Activated naive CD8-positive, alpha-beta T cell treated with anti-CD3 and anti-CD28 coated beads, Interleukin-2, amount 10 ng/mL, durations not matched to agents 7 days and 5 days (primary cell): ENCODE measurements at regions not wholly inside any gene's neighbourhood (a gene's known extent, or its start where the extent isn't known, plus 50 kb on each side); places are given as distances from the start of the nearest gene placed in this dataset.

Experiments used
- ATAC-seq: fragments of 150-1000 bp; cut with Tn5 transposase; one replicate; pipeline ENCODE4 v1.10.0; 2021; ENCODE audit warnings: low read depth, moderate library complexity
- POLR2A ChIA-PET: fragments of 350-600 bp; sonication (Branson Sonifier 250); formaldehyde crosslinking; loops from one replicate; lab custom pipeline; 2021; ENCODE audit warnings: antibody characterized with exemption; lab: Charles Lee
- DNase-seq: peaks from one replicate; pipeline ENCODE4 v3.0.0; 2021
- H3K27ac Mint-ChIP-seq: one replicate; pipeline ENCODE4 v1.8.0; 2022; ENCODE audit warnings: mild to moderate bottlenecking, mixed read lengths
- H3K27me3 Mint-ChIP-seq: one replicate; pipeline ENCODE4 v1.8.0; 2022; ENCODE audit warnings: mild to moderate bottlenecking, moderate library complexity, mixed read lengths
- H3K36me3 Mint-ChIP-seq: one replicate; pipeline ENCODE4 v1.8.0; 2021; ENCODE audit warnings: mild to moderate bottlenecking, mixed read lengths
- H3K4me1 Mint-ChIP-seq: one replicate; pipeline ENCODE4 v1.8.0; 2021; ENCODE audit warnings: mixed read lengths
- H3K4me3 Mint-ChIP-seq: one replicate; pipeline ENCODE4 v1.8.0; 2022; ENCODE audit warnings: mild to moderate bottlenecking, moderate library complexity, mixed read lengths
- H3K9me3 Mint-ChIP-seq: one replicate; pipeline ENCODE4 v1.8.0; 2021; ENCODE audit warnings: mixed read lengths

- Mint-ChIP-seq H3K36me3 (no peaks in the 10 kb centered on the region), H3K27me3 (peaks cover 13% of the 10 kb centered on the region), H3K9me3 (peaks cover 13% of the 10 kb centered on the region), H3K4me1 (no peaks in the 10 kb centered on the region), H3K4me3 (no peak overlapping the region), H3K27ac (no peak overlapping the region)
- ATAC-seq (no peak), DNase-seq (no peak)
- POLR2A ChIA-PET = no interaction called here
Measured at GRCh38 chr15:91670108-91670507, 183.4 kb upstream of the SLCO3A1 start.

DNA sequence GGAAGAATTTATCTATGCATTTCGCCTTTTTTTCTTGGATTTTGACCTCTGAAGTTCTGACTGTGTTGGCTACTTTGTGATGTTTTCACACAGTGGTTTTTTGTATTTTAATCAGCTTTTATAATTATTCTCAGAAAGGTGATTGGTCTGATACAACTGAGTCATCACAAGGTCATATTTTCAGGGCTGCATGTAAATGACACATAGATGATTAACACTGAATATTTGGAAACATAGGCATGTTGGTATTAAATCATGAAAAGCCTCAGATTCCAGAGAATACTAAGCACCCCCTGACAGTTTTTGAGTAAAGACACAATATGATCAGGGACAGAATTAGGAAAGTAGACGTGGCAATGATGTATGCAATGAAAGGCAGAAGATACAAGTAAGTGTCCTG is 175.5 kb upstream of the SLCO3A1 start:
- Mint-ChIP-seq H3K27ac (no peak overlapping the region), H3K4me3 (no peak overlapping the region), H3K4me1 (no peaks in the 10 kb centered on the region), H3K27me3 (peaks cover 65% of the 10 kb centered on the region), H3K9me3 (peaks cover 13% of the 10 kb centered on the region), H3K36me3 (no peaks in the 10 kb centered on the region)
- no peak for DNase-seq
- no peak for ATAC-seq
- POLR2A ChIA-PET = no interaction called here

- H3K27ac Mint-ChIP-seq = no peak overlapping the region
Measured at GRCh38 chr15:91679447-91679846, 174.1 kb upstream of the SLCO3A1 start.

DNA sequence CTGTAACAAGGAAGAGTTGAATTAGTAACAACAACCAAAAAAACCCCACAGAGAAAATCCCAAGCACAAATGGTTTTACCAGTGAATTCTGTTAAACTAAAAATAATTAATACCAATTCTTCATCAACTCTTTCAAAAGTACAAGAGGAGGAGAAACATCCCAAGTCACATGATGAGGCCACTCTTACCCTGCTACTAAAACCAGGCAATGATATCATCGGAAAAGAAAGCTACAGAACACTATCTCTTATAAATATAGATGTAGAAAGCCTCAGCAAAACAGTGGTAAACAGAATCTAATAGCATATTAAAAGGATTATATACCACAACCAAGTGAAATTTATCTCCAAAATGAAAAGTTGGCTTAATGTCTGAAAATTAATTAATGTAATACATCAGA is 168.1 kb upstream of the SLCO3A1 start:
- H3K27ac Mint-ChIP-seq = no peak overlapping the region
- ATAC-seq = no peak
- H3K27me3 Mint-ChIP-seq = peaks cover 58% of the 10 kb centered on the region

More at GRCh38 chr15:91679447-91679846, 174.1 kb upstream of the SLCO3A1 start:
- Mint-ChIP-seq H3K9me3 (peaks cover 8% of the 10 kb centered on the region), H3K4me3 (no peak overlapping the region), H3K36me3 (no peaks in the 10 kb centered on the region), H3K4me1 (no peaks in the 10 kb centered on the region), H3K27me3 (peaks cover 68% of the 10 kb centered on the region)
- no peak for ATAC-seq
- DNase-seq = no peak
- POLR2A ChIA-PET = no interaction called here

GRCh38 chr15:91688811-91689210 is 164.7 kb upstream of the SLCO3A1 start:
- Mint-ChIP-seq H3K4me3 (no peak overlapping the region), H3K27me3 (peaks cover 34% of the 10 kb centered on the region), H3K9me3 (no peaks in the 10 kb centered on the region), H3K4me1 (no peaks in the 10 kb centered on the region), H3K27ac (no peak overlapping the region), H3K36me3 (no peaks in the 10 kb centered on the region)
- no peak for ATAC-seq
- DNase-seq = no peak
- POLR2A ChIA-PET = no interaction called here

More for the DNA sequence above, 168.1 kb upstream of the SLCO3A1 start:
- H3K4me3 Mint-ChIP-seq = no peak overlapping the region
- peaks cover 2% of the 10 kb centered on the region for H3K9me3 Mint-ChIP-seq
- no peaks in the 10 kb centered on the region for H3K4me1 Mint-ChIP-seq
- no peaks in the 10 kb centered on the region for H3K36me3 Mint-ChIP-seq
- DNase-seq = no peak
- POLR2A ChIA-PET = no interaction called here

GRCh38 chr15:91689377-91689776 is 164.1 kb upstream of the SLCO3A1 start:
- Mint-ChIP-seq H3K27me3 (peaks cover 30% of the 10 kb centered on the region), H3K36me3 (no peaks in the 10 kb centered on the region), H3K9me3 (no peaks in the 10 kb centered on the region), H3K4me3 (no peak overlapping the region), H3K4me1 (no peaks in the 10 kb centered on the region), H3K27ac (no peak overlapping the region)
- POLR2A ChIA-PET = no interaction called here
- DNase-seq (no peak), ATAC-seq (no peak)

DNA sequence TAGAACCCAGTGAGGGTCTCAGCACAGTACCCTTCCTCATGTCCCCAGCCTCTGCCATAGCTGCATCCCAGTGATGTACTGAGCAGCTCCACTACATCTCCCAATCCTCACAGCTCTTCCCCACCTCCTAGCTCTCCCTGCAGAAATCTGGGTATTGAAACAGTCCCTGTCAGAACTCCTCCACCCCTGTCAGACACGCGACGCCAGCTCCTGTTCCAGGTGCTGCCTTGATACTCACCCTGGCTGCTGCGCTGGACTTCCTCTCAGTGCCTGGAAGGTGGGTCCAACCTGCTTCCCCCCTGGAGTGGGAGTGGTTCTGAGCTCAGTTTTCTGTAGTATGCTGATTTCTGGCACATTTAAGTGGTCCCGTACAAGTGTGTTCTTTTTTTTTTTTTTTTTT is 160.9 kb upstream of the SLCO3A1 start:
- DNase-seq = no peak
- Mint-ChIP-seq H3K27me3 (peaks cover 11% of the 10 kb centered on the region), H3K36me3 (no peaks in the 10 kb centered on the region), H3K9me3 (no peaks in the 10 kb centered on the region), H3K4me3 (no peak overlapping the region), H3K4me1 (no peaks in the 10 kb centered on the region), H3K27ac (no peak overlapping the region)
- no peak for ATAC-seq
- POLR2A ChIA-PET = no interaction called here

DNA sequence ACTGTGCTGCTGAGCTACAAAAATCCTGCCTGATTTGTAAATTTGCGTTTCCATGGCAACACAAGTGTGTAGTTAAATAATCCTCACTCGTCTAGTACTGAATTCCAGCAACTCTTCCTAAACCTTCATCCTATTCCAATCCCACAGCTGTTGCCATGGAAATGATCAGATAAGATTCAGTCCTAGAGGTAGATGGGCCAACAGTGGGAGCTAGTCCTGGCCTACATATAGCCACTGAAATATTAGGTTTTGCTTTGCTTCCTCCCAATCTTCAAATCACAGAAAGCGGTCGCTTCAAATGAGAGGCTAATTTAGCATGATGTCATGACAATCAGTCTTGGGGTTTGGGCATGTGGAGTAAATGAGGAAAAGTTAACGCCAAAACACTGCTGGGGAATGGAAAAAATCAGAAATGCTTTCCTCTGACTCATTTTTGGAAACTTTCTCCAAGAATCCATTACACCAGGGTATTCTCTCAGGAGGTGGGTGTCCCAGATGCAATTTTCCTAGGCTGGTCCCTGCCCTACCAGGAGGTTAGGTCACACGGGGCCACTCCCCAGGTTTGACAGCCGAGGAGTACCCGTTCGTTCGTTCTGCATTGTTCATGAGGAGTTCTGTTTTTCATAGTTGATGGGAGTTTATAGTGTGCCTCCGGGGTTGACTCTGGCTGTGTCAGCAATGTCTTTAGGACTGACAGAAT is 159.2 kb upstream of the SLCO3A1 start:
- POLR2A ChIA-PET = interaction anchor here (0.7 kb wide), 1 partner anchor 978 kb away, joined by 3 read pairs; no protein-coding TSS in a partner anchor
- no peaks in the 10 kb centered on the region for H3K9me3 Mint-ChIP-seq
- H3K36me3 Mint-ChIP-seq = no peaks in the 10 kb centered on the region
- ATAC-seq = no peak
- no peaks in the 10 kb centered on the region for H3K4me1 Mint-ChIP-seq
- peaks cover 5% of the 10 kb centered on the region for H3K27me3 Mint-ChIP-seq
- no peak for DNase-seq
- no peak overlapping the region for H3K27ac Mint-ChIP-seq
- no peak overlapping the region for H3K4me3 Mint-ChIP-seq

DNA sequence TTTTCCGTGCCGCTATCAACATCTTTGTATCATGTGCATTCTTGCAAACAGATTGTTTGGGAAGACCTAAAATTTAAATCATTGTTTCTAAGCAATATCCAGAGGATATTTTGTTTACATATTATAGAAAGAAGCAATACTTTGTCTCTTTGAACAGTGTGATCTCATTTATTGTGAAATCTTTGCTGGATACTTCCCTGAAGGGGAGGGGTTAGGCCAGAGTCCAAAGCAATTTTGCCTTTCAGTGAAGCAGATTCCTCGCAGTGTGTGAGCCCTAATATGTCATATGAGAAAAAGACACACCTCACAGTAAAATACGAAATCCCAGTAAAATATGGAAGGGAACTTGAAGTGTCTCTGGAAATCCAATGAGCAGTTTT is 158.7 kb upstream of the SLCO3A1 start:
- Mint-ChIP-seq H3K4me1 (no peaks in the 10 kb centered on the region), H3K27ac (no peak overlapping the region), H3K9me3 (no peaks in the 10 kb centered on the region), H3K4me3 (no peak overlapping the region), H3K27me3 (peaks cover 5% of the 10 kb centered on the region), H3K36me3 (no peaks in the 10 kb centered on the region)
- ATAC-seq (no peak), DNase-seq (no peak)
- POLR2A ChIA-PET = no interaction called here

DNA sequence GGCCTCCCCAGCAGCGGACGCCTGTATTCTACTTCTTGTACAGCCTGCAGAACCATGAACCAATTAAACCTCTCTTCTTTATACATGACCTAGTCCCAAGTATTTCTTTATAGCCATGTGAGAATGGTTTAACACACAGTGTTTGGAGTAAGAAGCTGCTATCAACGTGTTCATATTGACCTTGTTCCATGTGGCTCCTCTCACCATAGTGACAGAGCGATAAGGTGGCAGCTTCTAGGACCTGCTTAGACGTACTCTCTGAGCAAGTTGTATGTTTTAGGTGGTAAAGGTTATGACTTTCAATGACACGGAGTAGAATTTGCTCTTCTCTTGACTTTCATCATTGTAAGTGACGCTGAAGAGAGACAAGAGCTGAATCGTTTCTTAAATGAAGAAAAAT is 157.7 kb upstream of the SLCO3A1 start:
- H3K36me3 Mint-ChIP-seq = no peaks in the 10 kb centered on the region
- DNase-seq (no peak), ATAC-seq (no peak)
- no peaks in the 10 kb centered on the region for H3K4me1 Mint-ChIP-seq
- no peaks in the 10 kb centered on the region for H3K9me3 Mint-ChIP-seq
- H3K4me3 Mint-ChIP-seq = no peak overlapping the region
- H3K27ac Mint-ChIP-seq = no peak overlapping the region
- H3K27me3 Mint-ChIP-seq = peaks cover 5% of the 10 kb centered on the region
- POLR2A ChIA-PET = no interaction called here

DNA sequence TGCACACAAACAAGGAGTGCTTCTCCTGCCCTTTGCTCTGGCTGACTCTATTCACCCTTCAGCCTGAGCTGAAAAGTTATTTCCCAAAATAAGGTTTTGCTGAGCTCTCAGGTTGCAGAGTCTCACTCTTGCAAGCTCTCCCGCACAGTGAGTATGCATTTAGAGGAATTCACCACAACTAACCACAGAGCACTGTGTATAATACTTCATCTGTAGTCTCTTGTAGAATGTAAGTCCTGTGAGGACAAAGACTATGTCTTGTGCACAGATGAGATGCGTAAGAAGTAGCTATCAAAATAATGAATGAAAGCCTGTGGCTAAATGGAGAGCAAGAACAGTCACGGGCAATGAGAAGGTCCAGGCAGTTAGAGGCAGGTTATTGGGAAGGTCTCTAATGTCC is 156.5 kb upstream of the SLCO3A1 start:
- DNase-seq (no peak), ATAC-seq (no peak)
- Mint-ChIP-seq H3K4me1 (no peaks in the 10 kb centered on the region), H3K36me3 (no peaks in the 10 kb centered on the region), H3K27ac (no peak overlapping the region), H3K4me3 (no peak overlapping the region), H3K9me3 (no peaks in the 10 kb centered on the region), H3K27me3 (peaks cover 4% of the 10 kb centered on the region)
- POLR2A ChIA-PET = interaction anchor here (0.9 kb wide), 1 partner anchor 9 kb away, joined by 3 read pairs; no protein-coding TSS in a partner anchor

GRCh38 chr15:91698241-91698640 is 155.3 kb upstream of the SLCO3A1 start:
- H3K27me3 Mint-ChIP-seq = peaks cover 7% of the 10 kb centered on the region
- no peak for ATAC-seq
- H3K4me3 Mint-ChIP-seq = no peak overlapping the region
- no peak for DNase-seq
- H3K9me3 Mint-ChIP-seq = no peaks in the 10 kb centered on the region
- POLR2A ChIA-PET = no interaction called here
- no peak overlapping the region for H3K27ac Mint-ChIP-seq
- peaks cover 4% of the 10 kb centered on the region for H3K4me1 Mint-ChIP-seq
- H3K36me3 Mint-ChIP-seq = no peaks in the 10 kb centered on the region

GRCh38 chr15:91699741-91700140 is 153.8 kb upstream of the SLCO3A1 start:
- no peak for DNase-seq
- Mint-ChIP-seq H3K9me3 (no peaks in the 10 kb centered on the region), H3K4me3 (no peak overlapping the region), H3K4me1 (peaks cover 4% of the 10 kb centered on the region), H3K27ac (no peak overlapping the region), H3K27me3 (peaks cover 7% of the 10 kb centered on the region), H3K36me3 (no peaks in the 10 kb centered on the region)
- POLR2A ChIA-PET = no interaction called here
- no peak for ATAC-seq

DNA sequence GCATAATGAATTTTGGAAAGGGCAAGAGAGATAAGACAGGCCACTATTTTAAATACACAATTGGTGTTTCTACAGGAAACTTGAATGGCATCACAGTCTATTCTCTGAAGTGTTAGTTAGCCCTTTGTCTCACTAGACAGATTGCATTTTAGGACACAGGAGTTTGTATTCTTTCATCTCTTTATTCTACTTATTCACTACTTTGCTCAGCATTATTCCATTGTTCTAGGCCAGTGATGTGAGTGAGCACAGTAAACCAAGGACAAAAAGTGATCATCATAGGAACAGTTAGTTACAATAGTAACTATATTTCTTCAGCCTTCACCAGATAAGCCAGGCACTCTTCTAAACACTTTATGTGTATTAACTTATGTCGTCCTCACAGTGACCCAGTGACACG is 150.2 kb upstream of the SLCO3A1 start:
- H3K9me3 Mint-ChIP-seq = no peaks in the 10 kb centered on the region
- ATAC-seq = no peak
- peaks cover 27% of the 10 kb centered on the region for H3K4me1 Mint-ChIP-seq
- H3K27ac Mint-ChIP-seq = no peak overlapping the region
- peaks cover 5% of the 10 kb centered on the region for H3K27me3 Mint-ChIP-seq
- POLR2A ChIA-PET = no interaction called here
- DNase-seq = no peak
- H3K36me3 Mint-ChIP-seq = no peaks in the 10 kb centered on the region
- H3K4me3 Mint-ChIP-seq = no peak overlapping the region
